MM.1S (cell line): ENCODE measurements at regions not wholly inside any gene's neighbourhood (a gene's known extent, or its start where the extent isn't known, plus 50 kb on each side); places are given as distances from the start of the nearest gene placed in this dataset.

Experiments used
- DNase-seq: peaks from one replicate; pipeline ENCODE4 v3.0.0-alpha.2; 2015
- H2AFZ ChIP-seq: fragments of 300-600 bp; sonication (generic); 2 replicates; pipeline ENCODE4 v1.6.0; 2016; ENCODE audit warnings: antibody characterized with exemption, low read length
- H3F3A ChIP-seq: fragments of 300-600 bp; sonication (generic); 2 replicates; pipeline ENCODE4 v1.6.1; 2016; ENCODE audit warnings: mild to moderate bottlenecking, antibody characterized with exemption, low read length, moderate library complexity, mixed read lengths; ENCODE audit not compliant: insufficient read depth
- H3K27ac ChIP-seq: fragments of 300-600 bp; sonication (generic); 2 replicates; pipeline ENCODE4 v1.5.1; 2016; ENCODE audit warnings: mild to moderate bottlenecking, low read length
- H3K27me3 ChIP-seq: fragments of 300-600 bp; sonication (generic); replicated peaks from 2 replicates; pipeline ENCODE4 v1.6.0; 2016; ENCODE audit warnings: low read length; ENCODE audit not compliant: insufficient read depth
- H3K36me3 ChIP-seq: fragments of 300-600 bp; sonication (generic); replicated peaks from 2 replicates; pipeline ENCODE4 v1.6.1; 2016; ENCODE audit warnings: mild to moderate bottlenecking, low read length, mixed read lengths; ENCODE audit not compliant: insufficient read depth
- H3K4me1 ChIP-seq: fragments of 300-600 bp; sonication (generic); 2 replicates; pipeline ENCODE4 v1.6.1; 2016; ENCODE audit warnings: low read length, mixed read lengths
- H3K4me2 ChIP-seq: fragments of 300-600 bp; sonication (generic); 2 replicates; pipeline ENCODE4 v1.6.0; 2016; ENCODE audit warnings: low read depth, low read length
- H3K4me3 ChIP-seq: fragments of 300-600 bp; sonication (generic); 2 replicates; pipeline ENCODE4 v1.5.1; 2016; ENCODE audit warnings: low read length, mixed read lengths
- H3K79me2 ChIP-seq: fragments of 300-600 bp; sonication (generic); 2 replicates; pipeline ENCODE4 v1.6.1; 2016; ENCODE audit warnings: mixed run types, low read length, mixed read lengths
- H3K9ac ChIP-seq: fragments of 300-600 bp; sonication (generic); 2 replicates; pipeline ENCODE4 v1.6.1; 2016; ENCODE audit warnings: low read length, mixed read lengths
- H3K9me2 ChIP-seq: fragments of 300-600 bp; sonication (generic); replicated peaks from 2 replicates; pipeline ENCODE4 v1.6.1; 2016; ENCODE audit warnings: mild to moderate bottlenecking, low read length, mixed read lengths; ENCODE audit not compliant: insufficient read depth
- H3K9me3 ChIP-seq: fragments of 300-600 bp; sonication (generic); replicated peaks from 2 replicates; pipeline ENCODE4 v1.6.1; 2016; ENCODE audit warnings: mild to moderate bottlenecking, low read length, mixed read lengths; ENCODE audit not compliant: insufficient read depth
- H4K20me1 ChIP-seq: fragments of 300-600 bp; sonication (generic); 2 replicates; pipeline ENCODE4 v1.6.1; 2016; ENCODE audit warnings: mild to moderate bottlenecking, low read length, moderate library complexity, mixed read lengths; ENCODE audit not compliant: insufficient read depth
- CTCF ChIP-seq: fragments of 300-600 bp; sonication (generic); IDR thresholded peaks from 2 replicates; pipeline ENCODE4 v1.5.1; 2016; ENCODE audit warnings: antibody characterized with exemption, low read length, mixed read lengths
- EZH2 ChIP-seq: fragments of 300-600 bp; sonication (generic); optimal IDR thresholded peaks from 2 replicates; pipeline ENCODE3; 2017; ENCODE audit warnings: low read depth, mild to moderate bottlenecking, antibody characterized with exemption, low read length, mixed read lengths
- EZH2phosphoT487 ChIP-seq: fragments of 300-600 bp; sonication (generic); IDR thresholded peaks from 2 replicates; pipeline ENCODE4 v1.6.1; 2018; ENCODE audit warnings: antibody characterized with exemption, low read length

GRCh38 chr10:80772596-80772995, 234.9 kb downstream of the SH2D4B start:
- Histone ChIP-seq H4K20me1 (no peaks in the 10 kb centered on the region), H3K9me3 (no peaks in the 10 kb centered on the region), H3K79me2 (no peaks in the 10 kb centered on the region), H3K36me3 (no peaks in the 10 kb centered on the region), H3K4me3 (no peak overlapping the region), H3K9me2 (no peaks in the 10 kb centered on the region), H3K9ac (no peak overlapping the region), H3K4me1 (no peaks in the 10 kb centered on the region), H3K27ac (no peak overlapping the region), H3K27me3 (no peaks in the 10 kb centered on the region), H2AFZ (no peak overlapping the region), H3F3A (no peaks in the 10 kb centered on the region), H3K4me2 (no peak overlapping the region)
- DNase-seq: no peak
- TF ChIP-seq EZH2: no peak
- TF ChIP-seq EZH2phosphoT487: no peak
- TF ChIP-seq CTCF: no peak

- H3K9ac ChIP-seq: no peak overlapping the region
- H3K4me3 ChIP-seq: no peak overlapping the region
- H3K9me3 ChIP-seq: no peaks in the 10 kb centered on the region
- H4K20me1 ChIP-seq: no peaks in the 10 kb centered on the region
- H2AFZ ChIP-seq: no peak overlapping the region
- no peak for DNase-seq
- no peak overlapping the region for H3K27ac ChIP-seq
- TF ChIP-seq EZH2 (no peak), CTCF (no peak), EZH2phosphoT487 (no peak)
- no peak overlapping the region for H3K4me2 ChIP-seq
- no peaks in the 10 kb centered on the region for H3K79me2 ChIP-seq
- H3K4me1 ChIP-seq: no peaks in the 10 kb centered on the region
- no peaks in the 10 kb centered on the region for H3K27me3 ChIP-seq
- H3F3A ChIP-seq: no peaks in the 10 kb centered on the region
- H3K9me2 ChIP-seq: no peaks in the 10 kb centered on the region
- H3K36me3 ChIP-seq: no peaks in the 10 kb centered on the region
Measured at GRCh38 chr10:80784695-80785094, 247.0 kb downstream of the SH2D4B start.

GRCh38 chr10:80786322-80786721, 248.6 kb downstream of the SH2D4B start:
- no peak overlapping the region for H2AFZ ChIP-seq
- no peak overlapping the region for H3K4me3 ChIP-seq
- H3K4me1 ChIP-seq: no peaks in the 10 kb centered on the region
- no peak for DNase-seq
- no peaks in the 10 kb centered on the region for H3K9me2 ChIP-seq
- no peaks in the 10 kb centered on the region for H3K27me3 ChIP-seq
- H3K36me3 ChIP-seq: no peaks in the 10 kb centered on the region
- TF ChIP-seq CTCF (no peak), EZH2 (no peak), EZH2phosphoT487 (no peak)
- H4K20me1 ChIP-seq: no peaks in the 10 kb centered on the region
- H3K4me2 ChIP-seq: no peak overlapping the region
- no peak overlapping the region for H3K9ac ChIP-seq
- H3K79me2 ChIP-seq: no peaks in the 10 kb centered on the region
- no peaks in the 10 kb centered on the region for H3F3A ChIP-seq
- no peak overlapping the region for H3K27ac ChIP-seq
- no peaks in the 10 kb centered on the region for H3K9me3 ChIP-seq
